ENCODE measurements at regions not wholly inside any gene's neighbourhood (a gene's known extent, or its start where the extent isn't known, plus 50 kb on each side); places are given as distances from the start of the nearest gene placed in this dataset.

DNA sequence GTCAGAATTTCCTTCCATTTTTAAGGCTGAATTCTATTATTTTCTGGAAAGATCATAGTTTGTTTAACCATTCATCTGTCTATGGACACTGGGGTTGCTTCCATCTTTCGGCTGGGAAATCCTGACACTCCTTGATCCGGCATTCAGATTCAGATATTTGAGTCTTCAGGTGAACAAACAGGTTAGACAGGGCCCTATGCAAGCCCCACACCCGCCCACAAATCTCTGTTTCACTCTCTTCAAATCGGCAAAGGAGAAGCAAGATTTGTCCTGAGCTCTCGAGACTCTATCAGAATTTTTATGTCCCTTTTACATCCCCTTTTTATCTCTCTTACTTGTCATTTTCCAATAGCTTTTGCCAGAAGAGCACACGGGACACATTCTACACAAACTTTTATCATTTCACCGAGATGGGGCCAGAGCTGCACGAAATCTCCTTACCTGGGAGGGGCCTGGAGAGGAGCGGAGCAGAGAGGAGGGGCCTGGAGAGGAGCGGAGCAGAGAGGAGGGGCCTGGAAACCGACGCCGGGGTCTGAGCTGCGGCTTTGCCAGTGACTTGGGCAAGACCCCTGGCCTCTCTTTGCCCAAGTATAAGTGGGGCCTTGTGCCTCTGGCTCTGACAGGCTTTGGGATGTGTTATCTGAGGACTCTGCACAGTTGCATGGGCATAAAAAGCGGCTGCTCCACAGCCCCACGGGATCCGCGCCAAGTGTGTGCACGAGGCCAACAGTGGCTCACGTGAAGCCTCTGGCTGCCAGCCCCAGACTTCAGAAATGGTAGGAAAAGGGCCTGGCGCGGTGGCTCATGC, 54.3 kb upstream of the RBFOX3 start:
- DNase-seq (ENCODE audit: low spot score): peak; percentile 82
- in situ Hi-C loops (cut with HindIII; ENCODE audit: low sequenced_read_pairs): no loop called here

DNA sequence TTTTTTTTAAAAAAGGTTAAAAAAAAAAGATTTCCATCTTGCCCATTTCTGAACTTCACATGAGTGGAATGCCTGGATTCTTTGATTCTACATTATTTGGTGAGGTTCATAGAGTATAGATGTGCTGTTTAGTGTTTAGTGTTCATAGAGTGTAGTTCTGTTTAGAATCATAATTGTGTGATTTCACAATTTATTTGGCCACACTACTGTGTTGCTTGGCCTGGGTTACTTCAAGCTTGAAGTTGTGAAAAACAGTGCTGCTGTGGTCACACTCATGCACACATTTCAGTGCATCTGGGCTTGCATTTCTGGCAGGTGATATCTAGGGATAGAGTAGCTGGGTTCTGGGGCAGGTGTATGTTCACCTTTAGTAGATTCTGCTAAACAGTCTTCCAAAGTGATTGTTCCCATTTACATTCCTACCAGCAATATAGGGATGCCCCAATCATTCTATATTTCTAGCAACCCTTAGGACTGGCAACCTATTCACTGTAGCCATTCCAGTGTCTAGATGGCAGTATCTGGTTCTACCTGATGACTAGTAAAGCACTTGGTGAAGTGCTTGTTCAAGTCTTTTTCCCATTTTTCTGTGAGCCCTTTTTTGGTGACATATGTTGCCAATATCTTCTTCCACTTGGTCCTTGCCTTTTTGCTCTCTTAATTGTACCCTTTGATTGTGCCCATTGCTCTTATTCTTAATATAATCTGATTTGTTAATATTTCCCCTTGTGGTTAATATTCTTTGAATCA, 50.6 kb upstream of the RBFOX3 start:
- no peak for DNase-seq (ENCODE audit: low spot score)
- in situ Hi-C loops (cut with HindIII; ENCODE audit: low sequenced_read_pairs): no loop called here

Measured in G401 (cell line).